CD4-positive, alpha-beta T cell treated with Interleukin-21 for 1 hour (primary cell): ENCODE measurements at regions not wholly inside any gene's neighbourhood (a gene's known extent, or its start where the extent isn't known, plus 50 kb on each side); places are given as distances from the start of the nearest gene placed in this dataset.
"Not testable (repeated sequence)": the region's sequence is repeated elsewhere in the genome, so short reads cannot be mapped to it uniquely, and the experiment has no call there.

Experiments
- DNase-seq: peaks from one replicate; pipeline ENCODE4 v3.0.0-alpha.2; 2020

DNA sequence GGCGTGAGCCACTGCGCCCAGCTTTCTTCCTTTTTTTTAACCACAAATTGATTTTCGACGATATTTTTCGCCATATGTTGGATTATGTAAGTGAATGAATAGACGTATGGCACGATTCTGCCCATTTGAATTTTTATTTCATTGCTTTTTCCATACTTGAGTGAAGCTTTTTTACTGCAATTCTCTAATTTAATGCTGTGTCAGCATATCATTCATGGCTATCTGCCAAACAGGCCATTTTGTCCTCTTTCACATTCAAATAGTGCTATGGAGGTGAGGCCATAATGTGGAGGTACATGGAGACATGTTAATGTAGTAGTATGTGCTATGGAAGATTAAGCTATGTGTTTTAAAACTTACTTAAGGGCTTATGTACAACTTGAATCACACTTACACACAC, 152.1 kb upstream of the TUSC1 start:
- DNase-seq: no peak

DNA sequence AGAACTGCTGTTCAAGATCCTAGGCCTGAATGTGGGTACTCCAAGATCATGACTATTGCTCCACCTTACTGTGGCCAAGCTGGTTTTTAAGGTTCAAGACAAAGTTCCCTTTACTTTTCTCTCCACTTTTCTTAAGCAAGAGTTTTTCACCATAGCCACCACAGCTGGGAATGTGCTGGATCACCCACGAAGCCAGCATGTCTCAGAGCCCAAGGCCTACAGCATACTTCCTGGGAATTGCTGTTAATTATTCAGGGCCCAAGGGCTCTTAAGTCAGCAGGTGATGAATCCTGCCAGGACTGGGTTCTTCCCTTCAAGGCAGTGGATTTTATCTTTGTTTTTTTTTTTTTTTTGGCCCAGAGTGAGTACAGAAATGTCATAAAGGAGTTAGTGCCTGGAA, 149.4 kb upstream of the TUSC1 start:
- DNase-seq: no peak

DNA sequence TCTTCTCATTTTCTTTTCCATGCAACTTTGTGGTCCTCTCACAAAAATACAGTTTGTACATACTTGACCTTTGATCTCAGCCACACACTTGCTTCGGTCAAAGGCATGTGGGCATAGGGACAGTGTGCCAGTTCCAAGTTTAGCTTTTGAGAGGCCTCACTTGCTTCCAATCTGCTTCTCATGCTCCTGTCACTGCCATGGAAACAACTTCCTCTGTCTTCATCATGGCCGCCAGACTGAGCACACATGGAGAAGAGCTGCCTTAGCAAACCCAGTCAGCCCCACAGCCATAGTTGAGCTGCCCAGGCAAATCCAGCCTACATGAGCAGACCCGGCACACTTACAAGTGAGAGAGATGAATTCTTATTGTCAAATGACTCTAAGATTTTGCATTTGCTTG, 138.2 kb upstream of the TUSC1 start:
- no peak for DNase-seq

DNA sequence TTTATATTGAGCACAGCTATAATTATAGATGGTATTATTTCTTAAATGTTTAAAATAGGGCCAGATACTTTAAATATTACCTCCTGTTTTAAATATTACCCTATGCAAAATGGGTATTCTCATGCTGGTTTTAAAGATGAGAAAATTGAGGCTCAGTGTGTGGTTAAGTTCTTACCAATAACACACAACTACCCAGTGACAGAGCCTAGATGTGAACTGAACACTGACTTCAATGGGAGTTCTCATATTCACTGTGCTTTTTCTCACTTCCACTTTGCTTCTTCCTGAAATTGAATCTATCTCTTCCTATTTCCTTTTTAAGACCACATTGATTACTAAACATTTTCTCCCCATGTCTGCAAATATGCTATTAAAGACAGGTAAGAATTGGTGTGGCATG, 135.8 kb upstream of the TUSC1 start:
- DNase-seq: no peak

DNA sequence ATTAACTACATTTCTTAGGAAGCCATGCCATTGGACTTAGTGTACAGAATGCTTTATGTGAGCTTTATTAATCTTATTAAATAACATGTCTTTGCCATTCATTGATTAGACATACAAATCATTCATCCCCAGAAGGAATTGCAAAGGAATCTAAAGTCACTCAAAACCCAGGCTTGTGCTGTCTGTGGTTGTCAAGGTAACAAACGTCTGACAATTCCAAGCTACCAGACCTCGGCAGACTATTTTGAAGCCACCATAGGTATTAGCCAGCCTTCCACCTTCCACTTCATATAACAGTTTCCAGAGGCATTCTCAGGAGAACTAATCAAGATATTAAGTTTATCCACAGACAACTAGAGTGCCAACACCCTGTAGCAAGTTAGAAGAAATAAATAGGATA, 135.2 kb upstream of the TUSC1 start:
- DNase-seq: no peak

DNA sequence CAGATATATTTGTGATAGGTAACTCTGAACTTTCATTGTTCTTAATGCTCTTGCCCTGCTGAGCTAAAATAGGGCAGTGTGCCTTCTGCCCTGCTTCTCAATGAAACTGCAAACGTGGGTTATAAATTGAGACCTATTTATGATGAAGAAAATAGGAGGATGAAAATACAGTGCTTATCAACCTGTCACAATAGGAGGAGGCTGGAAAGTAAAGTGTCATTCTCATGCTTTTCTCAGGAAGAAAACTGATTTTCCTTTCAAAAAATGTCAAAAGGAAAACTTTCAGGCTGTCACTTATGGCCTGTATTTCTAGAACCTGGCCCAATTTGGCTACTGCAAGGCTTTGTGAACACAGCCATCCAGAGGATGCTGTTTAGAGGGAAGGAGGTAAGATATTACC, 130.3 kb upstream of the TUSC1 start:
- DNase-seq: no peak

DNA sequence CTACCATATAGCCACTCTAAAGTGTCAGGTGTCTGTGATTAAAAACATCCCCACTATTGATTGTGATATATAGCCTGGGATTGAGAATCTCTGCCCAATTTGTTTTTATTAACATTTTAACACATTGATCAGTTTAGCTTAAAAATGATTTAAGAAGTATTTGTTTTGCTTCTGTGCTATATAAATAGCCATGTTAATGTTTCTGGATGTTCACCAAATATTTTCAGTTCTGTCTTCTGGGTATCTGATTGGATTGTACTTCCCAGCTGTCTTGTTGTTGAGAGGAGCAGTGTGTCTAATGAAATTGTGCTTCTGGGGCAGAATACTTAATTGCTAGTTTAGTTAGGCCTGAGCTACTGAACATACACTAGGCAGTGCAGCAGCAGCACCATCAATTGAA, 126.6 kb upstream of the TUSC1 start:
- no peak for DNase-seq

DNA sequence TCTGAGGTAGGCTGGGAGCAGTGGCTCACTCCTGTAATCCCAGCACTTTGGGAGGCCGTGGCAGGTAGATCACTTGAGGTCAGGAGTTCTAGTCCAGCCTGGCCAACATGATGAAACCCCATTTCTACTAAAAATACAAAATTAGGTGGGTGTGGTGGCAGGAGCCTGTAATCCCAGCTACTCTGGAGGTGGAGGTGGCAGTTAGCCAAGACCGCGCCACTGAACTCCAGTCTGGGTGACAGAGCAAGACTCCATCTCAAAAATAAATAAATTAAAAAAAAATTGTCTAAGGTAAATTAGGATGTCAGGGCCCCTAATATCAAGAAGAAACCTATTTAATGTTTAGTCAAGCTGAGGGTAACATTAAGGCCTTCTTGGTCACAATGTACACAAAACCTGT, 123.7 kb upstream of the TUSC1 start:
- not testable (repeated sequence) for DNase-seq

DNA sequence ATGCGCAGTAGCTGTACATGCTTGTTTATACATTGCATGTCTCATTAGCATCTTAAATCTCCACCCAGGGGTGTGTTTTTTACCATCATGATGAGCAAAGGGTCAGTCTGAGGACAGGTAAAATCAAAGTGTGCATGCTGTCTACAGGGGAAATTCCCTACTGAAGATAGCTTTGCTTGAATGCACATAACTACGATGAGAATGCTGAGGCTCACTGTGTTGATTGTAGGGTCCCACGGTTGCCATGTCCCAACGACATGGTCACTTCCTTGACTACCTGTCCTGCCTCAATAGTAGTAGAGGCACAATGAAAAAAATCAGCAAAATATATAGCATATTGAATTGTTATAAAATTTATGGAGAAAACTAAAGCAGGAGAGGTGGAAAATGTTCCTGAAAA, 95.6 kb upstream of the TUSC1 start:
- DNase-seq: no peak

DNA sequence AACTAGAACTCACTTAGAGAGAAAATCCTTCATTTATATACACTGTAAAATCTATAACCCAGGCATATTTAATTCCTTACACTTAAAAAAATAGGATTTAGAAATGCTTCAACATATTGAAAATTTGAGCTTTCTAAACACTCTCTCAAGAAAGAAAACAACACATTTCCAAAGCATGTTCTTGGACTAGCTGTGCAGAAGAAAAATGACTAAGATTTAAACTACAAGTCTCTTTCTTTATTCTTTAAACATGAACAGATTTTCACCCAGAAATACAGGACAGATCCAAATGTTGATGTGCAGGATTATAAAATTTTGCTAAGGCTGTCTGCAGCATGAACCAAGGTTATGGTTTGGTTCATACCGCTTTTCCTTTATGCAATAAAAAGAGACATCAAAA, 77.7 kb upstream of the TUSC1 start:
- no peak for DNase-seq

DNA sequence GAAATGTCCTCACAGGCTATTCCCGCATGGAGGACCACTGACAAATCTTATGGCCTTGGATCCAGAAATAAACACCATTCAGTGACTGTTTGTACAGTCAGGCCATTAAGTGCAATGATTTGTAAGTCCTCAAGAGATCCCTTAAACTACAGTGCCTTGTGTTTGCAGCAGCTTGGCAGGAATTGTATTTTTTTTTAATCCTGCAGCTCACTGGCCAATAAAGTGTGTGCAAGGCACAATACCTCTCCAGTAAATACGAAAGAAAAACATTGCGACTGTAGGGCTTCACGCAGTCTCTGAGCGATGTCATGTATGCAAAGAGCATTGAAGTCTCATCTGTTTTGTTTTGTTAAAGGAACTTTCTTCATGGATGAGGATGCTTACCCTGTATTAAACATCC, 74.2 kb upstream of the TUSC1 start:
- no peak for DNase-seq

DNA sequence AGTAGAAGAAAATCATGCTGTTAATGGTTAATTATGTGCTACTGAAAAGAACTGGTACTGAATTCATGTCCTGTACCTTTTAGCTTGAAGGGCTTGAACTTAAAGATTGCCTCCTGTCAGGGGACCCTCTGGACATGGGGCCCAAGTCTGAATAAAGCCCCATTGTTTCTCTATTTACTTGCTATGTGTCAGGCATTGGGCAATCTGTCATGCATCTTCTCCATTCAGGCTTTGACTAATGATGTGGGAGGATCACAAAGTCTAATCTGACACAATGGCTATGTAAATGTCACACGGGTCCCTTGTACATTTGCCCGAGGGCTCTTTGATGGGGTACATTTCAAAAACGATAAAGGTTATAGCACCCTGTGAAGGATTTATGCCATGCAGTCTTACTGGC, 64.0 kb upstream of the TUSC1 start:
- DNase-seq: no peak

DNA sequence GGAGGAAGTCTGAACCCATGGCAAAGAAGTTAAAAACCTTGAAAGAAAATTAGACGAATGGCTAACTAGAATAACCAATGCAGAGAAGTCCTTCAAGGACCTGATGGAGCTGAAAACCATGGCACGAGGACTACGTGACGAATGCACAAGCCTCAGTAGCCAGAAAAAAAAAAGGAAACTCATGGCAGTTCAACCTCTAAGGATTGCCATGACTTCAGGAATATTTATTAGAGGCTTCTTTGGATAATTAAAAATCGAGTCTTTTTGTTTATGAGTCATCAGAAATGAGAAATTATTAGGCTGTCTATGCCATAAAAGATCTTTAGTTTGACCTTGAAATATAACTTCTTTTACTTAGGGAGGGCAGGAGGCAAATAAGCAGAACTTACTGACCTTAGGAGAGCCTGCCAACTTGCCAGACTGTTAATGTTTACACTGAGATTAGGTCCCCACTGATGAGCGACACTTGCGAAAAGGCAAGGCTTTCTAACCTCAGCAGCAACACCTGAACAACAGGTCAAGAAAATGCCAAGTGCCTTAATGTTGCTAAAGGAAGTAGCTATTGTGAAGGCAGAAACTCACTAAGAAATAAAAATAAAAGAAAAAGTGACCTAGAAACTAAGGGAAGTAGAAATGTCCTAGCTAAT, 55.2 kb upstream of the TUSC1 start:
- no peak for DNase-seq

DNA sequence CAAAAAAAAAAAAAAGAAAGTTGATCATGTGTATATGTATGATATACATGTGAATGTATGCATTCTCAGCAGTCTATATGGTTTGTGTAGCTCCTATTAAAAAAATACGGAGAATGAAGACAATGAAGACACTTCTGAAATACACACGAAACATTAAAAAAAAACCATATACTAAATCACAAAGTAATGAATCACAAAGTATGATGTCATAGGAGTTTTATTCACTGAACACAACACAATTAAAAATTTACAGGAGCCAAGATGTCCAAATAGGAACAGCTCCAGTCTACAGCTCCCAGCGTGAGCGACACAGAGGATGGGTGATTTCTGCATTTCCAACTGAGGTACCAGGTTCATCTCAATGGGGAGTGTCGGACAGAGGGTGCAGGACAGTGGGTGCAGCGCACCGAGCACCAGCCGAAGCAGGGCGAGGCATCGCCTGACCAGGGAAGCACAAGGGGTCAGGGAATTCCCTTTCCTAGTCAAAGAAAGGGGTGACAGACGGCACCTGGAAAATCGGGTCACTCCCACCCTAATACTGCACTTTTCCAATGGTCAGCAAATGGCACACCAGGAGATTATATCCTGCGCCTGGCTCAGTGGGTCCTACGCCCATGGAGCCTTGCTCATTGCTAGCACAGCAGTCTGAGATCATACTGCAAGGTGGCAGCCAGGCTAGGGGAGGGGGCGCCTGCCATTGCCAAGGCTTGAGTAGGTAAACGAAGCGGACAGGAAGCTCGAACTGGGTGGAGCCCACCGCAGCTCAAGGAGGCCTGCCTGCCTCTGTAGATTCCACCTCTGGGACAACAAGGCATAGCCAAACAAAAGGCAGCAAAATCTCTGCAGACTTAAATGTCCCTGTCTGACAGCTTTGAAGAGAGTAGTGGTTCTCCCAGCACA, 53.9 kb upstream of the TUSC1 start:
- DNase-seq: not testable (repeated sequence)
